ENCODE measurements at regions not wholly inside any gene's neighbourhood (a gene's known extent, or its start where the extent isn't known, plus 50 kb on each side); places are given as distances from the start of the nearest gene placed in this dataset.

DNA sequence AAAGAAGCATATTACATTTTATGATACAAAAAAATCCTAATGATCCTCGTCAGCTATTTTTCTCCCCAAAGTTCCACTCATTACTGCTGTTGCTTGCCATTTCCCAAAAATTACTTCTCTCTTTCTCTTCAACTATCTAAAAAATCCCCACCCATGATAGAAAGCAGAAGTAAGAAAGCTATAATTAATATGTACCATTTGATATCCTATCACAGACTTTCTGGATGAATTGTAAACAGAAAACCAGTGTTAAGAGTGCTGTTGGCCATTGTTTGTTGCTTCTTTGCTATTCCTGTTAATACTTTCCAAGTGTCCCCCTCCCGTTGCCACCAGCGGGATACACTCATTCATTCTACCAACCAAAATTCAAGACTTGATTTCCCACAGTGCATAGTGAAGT, 136.3 kb upstream of the SMARCA2 start:
- Mint-ChIP-seq H3K36me3 (ENCODE audit: low read depth) (no peaks in the 10 kb centered on the region), H3K27me3 (ENCODE audit: insufficient read depth, low read depth, poor library complexity) (no peaks in the 10 kb centered on the region), H3K4me3 (no peak overlapping the region), H3K4me1 (no peaks in the 10 kb centered on the region), H3K9me3 (no peaks in the 10 kb centered on the region; the same call in 1 of the 3 replicates), H3K27ac (no peak overlapping the region)
- DNase-seq (ENCODE audit: low spot score) = no peak
- H3F3A ChIP-seq (replicated peaks; ENCODE audit: low read depth) = no peaks in the 10 kb centered on the region
- H3K4me1 ChIP-seq (ENCODE audit: insufficient read depth) = no peaks in the 10 kb centered on the region
- no peaks in the 10 kb centered on the region for H3K79me2 ChIP-seq (replicated peaks; ENCODE audit: insufficient read depth)
- peaks cover 10% of the 10 kb centered on the region for H3K9me2 ChIP-seq (ENCODE audit: insufficient read depth)
- ATAC-seq = no peak
- H2AFZ ChIP-seq = no peak overlapping the region
- no peak overlapping the region for H3K4me2 ChIP-seq
- H3K27ac ChIP-seq (ENCODE audit: low read depth) = no peak overlapping the region
- H3K4me3 ChIP-seq = no peak overlapping the region
- no peaks in the 10 kb centered on the region for H3K36me3 ChIP-seq (ENCODE audit: insufficient read depth)
- H4K20me1 ChIP-seq (replicated peaks; ENCODE audit: insufficient read depth) = no peaks in the 10 kb centered on the region
- H3K27me3 ChIP-seq (ENCODE audit: insufficient read depth) = no peaks in the 10 kb centered on the region
- TF ChIP-seq, protein P1, sequence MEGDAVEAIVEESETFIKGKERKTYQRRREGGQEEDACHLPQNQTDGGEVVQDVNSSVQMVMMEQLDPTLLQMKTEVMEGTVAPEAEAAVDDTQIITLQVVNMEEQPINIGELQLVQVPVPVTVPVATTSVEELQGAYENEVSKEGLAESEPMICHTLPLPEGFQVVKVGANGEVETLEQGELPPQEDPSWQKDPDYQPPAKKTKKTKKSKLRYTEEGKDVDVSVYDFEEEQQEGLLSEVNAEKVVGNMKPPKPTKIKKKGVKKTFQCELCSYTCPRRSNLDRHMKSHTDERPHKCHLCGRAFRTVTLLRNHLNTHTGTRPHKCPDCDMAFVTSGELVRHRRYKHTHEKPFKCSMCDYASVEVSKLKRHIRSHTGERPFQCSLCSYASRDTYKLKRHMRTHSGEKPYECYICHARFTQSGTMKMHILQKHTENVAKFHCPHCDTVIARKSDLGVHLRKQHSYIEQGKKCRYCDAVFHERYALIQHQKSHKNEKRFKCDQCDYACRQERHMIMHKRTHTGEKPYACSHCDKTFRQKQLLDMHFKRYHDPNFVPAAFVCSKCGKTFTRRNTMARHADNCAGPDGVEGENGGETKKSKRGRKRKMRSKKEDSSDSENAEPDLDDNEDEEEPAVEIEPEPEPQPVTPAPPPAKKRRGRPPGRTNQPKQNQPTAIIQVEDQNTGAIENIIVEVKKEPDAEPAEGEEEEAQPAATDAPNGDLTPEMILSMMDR (conservative IDR thresholded peaks at IDR 0.05; ENCODE audit: low read depth in 2 of 2) = no peak
- no peak for TF ChIP-seq EZH2phosphoT487 (IDR thresholded peaks at IDR 0.05; ENCODE audit: unreplicated experiment)

- Histone ChIP-seq H3K9me2 (ENCODE audit: insufficient read depth) (peaks cover 10% of the 10 kb centered on the region), H3K4me1 (ENCODE audit: insufficient read depth) (no peaks in the 10 kb centered on the region), H3K4me2 (no peak overlapping the region), H3K27ac (ENCODE audit: low read depth) (no peak overlapping the region), H3K27me3 (ENCODE audit: insufficient read depth) (no peaks in the 10 kb centered on the region), H3K79me2 (replicated peaks; ENCODE audit: insufficient read depth) (no peaks in the 10 kb centered on the region), H3K4me3 (no peak overlapping the region), H4K20me1 (replicated peaks; ENCODE audit: insufficient read depth) (no peaks in the 10 kb centered on the region), H3F3A (replicated peaks; ENCODE audit: low read depth) (no peaks in the 10 kb centered on the region), H3K36me3 (ENCODE audit: insufficient read depth) (no peaks in the 10 kb centered on the region), H2AFZ (no peak overlapping the region)
- H3K9me3 Mint-ChIP-seq = no peaks in the 10 kb centered on the region; the same call in 1 of the 3 replicates
- H3K36me3 Mint-ChIP-seq (ENCODE audit: low read depth) = no peaks in the 10 kb centered on the region
- no peaks in the 10 kb centered on the region for H3K4me1 Mint-ChIP-seq
- H3K4me3 Mint-ChIP-seq = no peak overlapping the region
- ATAC-seq = no peak
- H3K27ac Mint-ChIP-seq = no peak overlapping the region
- no peak for DNase-seq (ENCODE audit: low spot score)
- no peaks in the 10 kb centered on the region for H3K27me3 Mint-ChIP-seq (ENCODE audit: insufficient read depth, low read depth, poor library complexity)
- TF ChIP-seq EZH2 (IDR thresholded peaks at IDR 0.05; ENCODE audit: low read depth, unreplicated experiment) (no peak), STAT1 (IDR thresholded peaks at IDR 0.05; ENCODE audit: unreplicated experiment) (no peak), CREB1 (CRISPR knock-in tag; IDR thresholded peaks at IDR 0.05; ENCODE audit: low read depth) (no peak), JUNB (IDR thresholded peaks at IDR 0.05; ENCODE audit: unreplicated experiment) (no peak), NANOG (IDR thresholded peaks at IDR 0.05; ENCODE audit: borderline replicate concordance) (no peak), EZH2phosphoT487 (IDR thresholded peaks at IDR 0.05; ENCODE audit: unreplicated experiment) (no peak)
- TF ChIP-seq, protein P2, sequence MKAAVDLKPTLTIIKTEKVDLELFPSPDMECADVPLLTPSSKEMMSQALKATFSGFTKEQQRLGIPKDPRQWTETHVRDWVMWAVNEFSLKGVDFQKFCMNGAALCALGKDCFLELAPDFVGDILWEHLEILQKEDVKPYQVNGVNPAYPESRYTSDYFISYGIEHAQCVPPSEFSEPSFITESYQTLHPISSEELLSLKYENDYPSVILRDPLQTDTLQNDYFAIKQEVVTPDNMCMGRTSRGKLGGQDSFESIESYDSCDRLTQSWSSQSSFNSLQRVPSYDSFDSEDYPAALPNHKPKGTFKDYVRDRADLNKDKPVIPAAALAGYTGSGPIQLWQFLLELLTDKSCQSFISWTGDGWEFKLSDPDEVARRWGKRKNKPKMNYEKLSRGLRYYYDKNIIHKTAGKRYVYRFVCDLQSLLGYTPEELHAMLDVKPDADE (IDR thresholded peaks at IDR 0.05) = no peak
- TF ChIP-seq, protein P3, sequence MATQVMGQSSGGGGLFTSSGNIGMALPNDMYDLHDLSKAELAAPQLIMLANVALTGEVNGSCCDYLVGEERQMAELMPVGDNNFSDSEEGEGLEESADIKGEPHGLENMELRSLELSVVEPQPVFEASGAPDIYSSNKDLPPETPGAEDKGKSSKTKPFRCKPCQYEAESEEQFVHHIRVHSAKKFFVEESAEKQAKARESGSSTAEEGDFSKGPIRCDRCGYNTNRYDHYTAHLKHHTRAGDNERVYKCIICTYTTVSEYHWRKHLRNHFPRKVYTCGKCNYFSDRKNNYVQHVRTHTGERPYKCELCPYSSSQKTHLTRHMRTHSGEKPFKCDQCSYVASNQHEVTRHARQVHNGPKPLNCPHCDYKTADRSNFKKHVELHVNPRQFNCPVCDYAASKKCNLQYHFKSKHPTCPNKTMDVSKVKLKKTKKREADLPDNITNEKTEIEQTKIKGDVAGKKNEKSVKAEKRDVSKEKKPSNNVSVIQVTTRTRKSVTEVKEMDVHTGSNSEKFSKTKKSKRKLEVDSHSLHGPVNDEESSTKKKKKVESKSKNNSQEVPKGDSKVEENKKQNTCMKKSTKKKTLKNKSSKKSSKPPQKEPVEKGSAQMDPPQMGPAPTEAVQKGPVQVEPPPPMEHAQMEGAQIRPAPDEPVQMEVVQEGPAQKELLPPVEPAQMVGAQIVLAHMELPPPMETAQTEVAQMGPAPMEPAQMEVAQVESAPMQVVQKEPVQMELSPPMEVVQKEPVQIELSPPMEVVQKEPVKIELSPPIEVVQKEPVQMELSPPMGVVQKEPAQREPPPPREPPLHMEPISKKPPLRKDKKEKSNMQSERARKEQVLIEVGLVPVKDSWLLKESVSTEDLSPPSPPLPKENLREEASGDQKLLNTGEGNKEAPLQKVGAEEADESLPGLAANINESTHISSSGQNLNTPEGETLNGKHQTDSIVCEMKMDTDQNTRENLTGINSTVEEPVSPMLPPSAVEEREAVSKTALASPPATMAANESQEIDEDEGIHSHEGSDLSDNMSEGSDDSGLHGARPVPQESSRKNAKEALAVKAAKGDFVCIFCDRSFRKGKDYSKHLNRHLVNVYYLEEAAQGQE (IDR thresholded peaks at IDR 0.05; ENCODE audit: unreplicated experiment) = no peak
- TF ChIP-seq, protein P4, sequence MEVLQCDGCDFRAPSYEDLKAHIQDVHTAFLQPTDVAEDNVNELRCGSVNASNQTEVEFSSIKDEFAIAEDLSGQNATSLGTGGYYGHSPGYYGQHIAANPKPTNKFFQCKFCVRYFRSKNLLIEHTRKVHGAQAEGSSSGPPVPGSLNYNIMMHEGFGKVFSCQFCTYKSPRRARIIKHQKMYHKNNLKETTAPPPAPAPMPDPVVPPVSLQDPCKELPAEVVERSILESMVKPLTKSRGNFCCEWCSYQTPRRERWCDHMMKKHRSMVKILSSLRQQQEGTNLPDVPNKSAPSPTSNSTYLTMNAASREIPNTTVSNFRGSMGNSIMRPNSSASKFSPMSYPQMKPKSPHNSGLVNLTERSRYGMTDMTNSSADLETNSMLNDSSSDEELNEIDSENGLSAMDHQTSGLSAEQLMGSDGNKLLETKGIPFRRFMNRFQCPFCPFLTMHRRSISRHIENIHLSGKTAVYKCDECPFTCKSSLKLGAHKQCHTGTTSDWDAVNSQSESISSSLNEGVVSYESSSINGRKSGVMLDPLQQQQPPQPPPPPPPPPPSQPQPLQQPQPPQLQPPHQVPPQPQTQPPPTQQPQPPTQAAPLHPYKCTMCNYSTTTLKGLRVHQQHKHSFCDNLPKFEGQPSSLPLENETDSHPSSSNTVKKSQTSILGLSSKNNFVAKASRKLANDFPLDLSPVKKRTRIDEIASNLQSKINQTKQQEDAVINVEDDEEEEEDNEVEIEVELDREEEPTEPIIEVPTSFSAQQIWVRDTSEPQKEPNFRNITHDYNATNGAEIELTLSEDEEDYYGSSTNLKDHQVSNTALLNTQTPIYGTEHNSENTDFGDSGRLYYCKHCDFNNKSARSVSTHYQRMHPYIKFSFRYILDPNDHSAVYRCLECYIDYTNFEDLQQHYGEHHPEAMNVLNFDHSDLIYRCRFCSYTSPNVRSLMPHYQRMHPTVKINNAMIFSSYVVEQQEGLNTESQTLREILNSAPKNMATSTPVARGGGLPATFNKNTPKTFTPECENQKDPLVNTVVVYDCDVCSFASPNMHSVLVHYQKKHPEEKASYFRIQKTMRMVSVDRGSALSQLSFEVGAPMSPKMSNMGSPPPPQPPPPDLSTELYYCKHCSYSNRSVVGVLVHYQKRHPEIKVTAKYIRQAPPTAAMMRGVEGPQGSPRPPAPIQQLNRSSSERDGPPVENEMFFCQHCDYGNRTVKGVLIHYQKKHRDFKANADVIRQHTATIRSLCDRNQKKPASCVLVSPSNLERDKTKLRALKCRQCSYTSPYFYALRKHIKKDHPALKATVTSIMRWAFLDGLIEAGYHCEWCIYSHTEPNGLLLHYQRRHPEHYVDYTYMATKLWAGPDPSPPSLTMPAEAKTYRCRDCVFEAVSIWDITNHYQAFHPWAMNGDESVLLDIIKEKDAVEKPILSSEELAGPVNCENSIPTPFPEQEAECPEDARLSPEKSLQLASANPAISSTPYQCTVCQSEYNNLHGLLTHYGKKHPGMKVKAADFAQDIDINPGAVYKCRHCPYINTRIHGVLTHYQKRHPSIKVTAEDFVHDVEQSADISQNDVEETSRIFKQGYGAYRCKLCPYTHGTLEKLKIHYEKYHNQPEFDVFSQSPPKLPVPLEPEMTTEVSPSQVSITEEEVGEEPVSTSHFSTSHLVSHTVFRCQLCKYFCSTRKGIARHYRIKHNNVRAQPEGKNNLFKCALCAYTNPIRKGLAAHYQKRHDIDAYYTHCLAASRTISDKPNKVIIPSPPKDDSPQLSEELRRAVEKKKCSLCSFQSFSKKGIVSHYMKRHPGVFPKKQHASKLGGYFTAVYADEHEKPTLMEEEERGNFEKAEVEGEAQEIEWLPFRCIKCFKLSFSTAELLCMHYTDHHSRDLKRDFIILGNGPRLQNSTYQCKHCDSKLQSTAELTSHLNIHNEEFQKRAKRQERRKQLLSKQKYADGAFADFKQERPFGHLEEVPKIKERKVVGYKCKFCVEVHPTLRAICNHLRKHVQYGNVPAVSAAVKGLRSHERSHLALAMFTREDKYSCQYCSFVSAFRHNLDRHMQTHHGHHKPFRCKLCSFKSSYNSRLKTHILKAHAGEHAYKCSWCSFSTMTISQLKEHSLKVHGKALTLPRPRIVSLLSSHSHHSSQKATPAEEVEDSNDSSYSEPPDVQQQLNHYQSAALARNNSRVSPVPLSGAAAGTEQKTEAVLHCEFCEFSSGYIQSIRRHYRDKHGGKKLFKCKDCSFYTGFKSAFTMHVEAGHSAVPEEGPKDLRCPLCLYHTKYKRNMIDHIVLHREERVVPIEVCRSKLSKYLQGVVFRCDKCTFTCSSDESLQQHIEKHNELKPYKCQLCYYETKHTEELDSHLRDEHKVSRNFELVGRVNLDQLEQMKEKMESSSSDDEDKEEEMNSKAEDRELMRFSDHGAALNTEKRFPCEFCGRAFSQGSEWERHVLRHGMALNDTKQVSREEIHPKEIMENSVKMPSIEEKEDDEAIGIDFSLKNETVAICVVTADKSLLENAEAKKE (CRISPR knock-in tag; IDR thresholded peaks at IDR 0.05) = no peak
Observed at GRCh38 chr9:1879501-1879900, 135.6 kb upstream of the SMARCA2 start.

Data from GM23338 (cell line).